Fibroblast of lung (primary cell): ENCODE measurements at regions not wholly inside any gene's neighbourhood (a gene's known extent, or its start where the extent isn't known, plus 50 kb on each side); places are given as distances from the start of the nearest gene placed in this dataset.

Experiments used
- DNase-seq, 2 donors: peaks; one replicate each; pipeline versions ENCODE4 v3.0.0 to v3.0.0-alpha.2; 2010; ENCODE audit warnings: low read depth in 2 of 2
- H2AFZ ChIP-seq: 2 replicates; pipeline ENCODE4 v1.5.1; 2012; ENCODE audit warnings: low read length, control low read depth, inconsistent platforms
- H3K27ac ChIP-seq: 2 replicates; pipeline ENCODE4 v1.5.1; 2011; ENCODE audit warnings: low read length, control low read depth; ENCODE audit not compliant: insufficient read depth
- H3K27me3 ChIP-seq: 2 replicates; pipeline ENCODE4 v1.5.1; 2011; ENCODE audit warnings: mild to moderate bottlenecking, low read length; ENCODE audit not compliant: control insufficient read depth, insufficient read depth
- H3K36me3 ChIP-seq: 2 replicates; pipeline ENCODE4 v1.5.1; 2011; ENCODE audit warnings: low read length; ENCODE audit not compliant: control insufficient read depth, insufficient read depth
- H3K4me1 ChIP-seq: 2 replicates; pipeline ENCODE4 v1.5.1; 2011; ENCODE audit warnings: low read length; ENCODE audit not compliant: control insufficient read depth, insufficient read depth; ENCODE audit errors: extremely low read depth
- H3K4me2 ChIP-seq: 2 replicates; pipeline ENCODE4 v1.5.1; 2011; ENCODE audit warnings: low read length, control low read depth; ENCODE audit not compliant: insufficient read depth; ENCODE audit errors: extremely low read depth
- H3K4me3 ChIP-seq, 4 experiments: fragments of 200-600 bp in 1 of 4; sonication (generic) in 1 of 4; replicated peaks in 1 of 4; 2 replicates each; pipeline ENCODE4 v1.5.1; 2011 to 2016; ENCODE audit warnings: low read length in 4 of 4, low read depth in 3 of 4, mild to moderate bottlenecking in 3 of 4, control low read depth in 2 of 4, inconsistent platforms in 1 of 4, mixed read lengths in 1 of 4; ENCODE audit not compliant: insufficient read depth in 1 of 4; ENCODE audit errors: control extremely low read depth in 1 of 4
- H3K79me2 ChIP-seq: 2 replicates; pipeline ENCODE4 v1.5.1; 2012; ENCODE audit warnings: mild to moderate bottlenecking, low read length, inconsistent platforms; ENCODE audit not compliant: control insufficient read depth, insufficient read depth
- H3K9ac ChIP-seq: 2 replicates; pipeline ENCODE4 v1.5.1; 2011; ENCODE audit warnings: mild to moderate bottlenecking, low read length, control low read depth; ENCODE audit not compliant: insufficient read depth
- H3K9me3 ChIP-seq: 2 replicates; pipeline ENCODE4 v1.5.1; 2012; ENCODE audit warnings: low read depth, low read length; ENCODE audit not compliant: control insufficient read depth, insufficient read depth
- H4K20me1 ChIP-seq: 2 replicates; pipeline ENCODE4 v1.5.1; 2011; ENCODE audit warnings: low read length; ENCODE audit not compliant: control insufficient read depth, insufficient read depth; ENCODE audit errors: extremely low read depth
- CTCF ChIP-seq, 2 donors: IDR thresholded peaks in 1 of 2; conservative IDR thresholded peaks in 1 of 2; 1 replicate in 1 of 2; 2 replicates in 1 of 2; pipeline ENCODE4 v1.5.1; 2011 to 2012; ENCODE audit warnings: low read length in 2 of 2, control low read depth in 1 of 2, inconsistent platforms in 1 of 2, low read depth in 1 of 2, mild to moderate bottlenecking in 1 of 2
- EZH2 ChIP-seq: IDR thresholded peaks from 2 replicates; pipeline ENCODE4 v1.5.1; 2012; ENCODE audit warnings: low read length, control low read depth, mild to moderate bottlenecking; ENCODE audit errors: missing control alignments

- no peak for TF ChIP-seq EZH2
- TF ChIP-seq CTCF (conservative IDR thresholded peaks at IDR 0.05 in 1 of 2, IDR thresholded peaks at IDR 0.05 in 1 of 2; ENCODE audit: low read depth in 1 of 2, low read length in 2 of 2), result no peak
- H4K20me1 ChIP-seq, result no peaks in the 10 kb centered on the region
- no peak for DNase-seq
- no peaks in the 10 kb centered on the region for H3K79me2 ChIP-seq
- H2AFZ ChIP-seq, result no peak overlapping the region
- H3K27ac ChIP-seq, result no peak overlapping the region
- H3K4me2 ChIP-seq, result no peak overlapping the region
- no peaks in the 10 kb centered on the region for H3K27me3 ChIP-seq
- no peaks in the 10 kb centered on the region for H3K9me3 ChIP-seq
- no peaks in the 10 kb centered on the region for H3K4me1 ChIP-seq
- no peaks in the 10 kb centered on the region for H3K36me3 ChIP-seq
- H3K9ac ChIP-seq, result no peak overlapping the region
- H3K4me3 ChIP-seq, result no peak overlapping the region
Observed at GRCh38 chr13:47239025-47239424, 342.2 kb upstream of the HTR2A start.

DNA sequence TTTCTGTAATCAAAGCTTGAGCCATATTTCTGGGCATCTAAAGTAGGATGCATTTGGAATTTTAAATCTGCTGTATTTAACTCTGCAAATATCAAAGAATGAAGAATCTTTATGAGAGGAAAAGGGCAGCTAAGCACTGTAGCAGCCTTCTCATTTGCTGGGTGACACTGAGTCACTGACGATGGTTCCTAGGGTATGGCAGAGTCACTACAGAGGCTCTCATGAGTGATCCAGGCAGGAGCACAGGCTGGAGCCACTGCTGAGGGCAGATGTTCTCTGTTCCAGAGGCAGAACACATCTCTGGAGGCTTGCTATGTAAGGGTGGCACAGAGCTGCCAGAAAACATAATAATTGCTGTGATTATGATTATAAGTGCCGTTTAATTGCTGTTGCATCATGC is 340.7 kb upstream of the HTR2A start:
- H3K9me3 ChIP-seq, result no peaks in the 10 kb centered on the region
- no peaks in the 10 kb centered on the region for H3K79me2 ChIP-seq
- no peaks in the 10 kb centered on the region for H4K20me1 ChIP-seq
- H3K4me2 ChIP-seq, result no peak overlapping the region
- H3K27ac ChIP-seq, result no peak overlapping the region
- H3K4me3 ChIP-seq, result no peak overlapping the region
- H3K36me3 ChIP-seq, result no peaks in the 10 kb centered on the region
- H3K9ac ChIP-seq, result no peak overlapping the region
- no peak for TF ChIP-seq CTCF (conservative IDR thresholded peaks at IDR 0.05 in 1 of 2, IDR thresholded peaks at IDR 0.05 in 1 of 2; ENCODE audit: low read depth in 1 of 2, low read length in 2 of 2)
- no peak for TF ChIP-seq EZH2
- H3K27me3 ChIP-seq, result no peaks in the 10 kb centered on the region
- H3K4me1 ChIP-seq, result no peaks in the 10 kb centered on the region
- no peak overlapping the region for H2AFZ ChIP-seq
- no peak for DNase-seq

DNA sequence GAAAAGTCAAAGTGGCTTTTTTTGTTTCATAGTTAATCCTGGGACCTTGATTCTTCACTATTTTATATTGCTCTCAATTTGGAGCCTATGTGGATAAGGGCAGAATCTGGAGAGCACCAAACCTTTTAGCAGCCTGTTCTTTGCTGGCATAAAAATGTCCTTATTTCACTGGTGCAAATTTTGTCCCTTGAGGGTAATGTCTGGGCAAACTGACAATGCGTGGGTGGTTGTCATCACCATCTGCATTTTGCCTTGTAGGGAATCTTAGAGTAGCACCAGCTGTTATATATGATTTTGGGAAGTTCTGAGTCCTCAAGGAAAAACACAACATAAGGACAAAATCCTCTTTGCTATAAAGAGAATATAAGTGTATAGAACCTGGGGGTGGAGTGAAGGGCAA is 336.9 kb upstream of the HTR2A start:
- Histone ChIP-seq H3K9me3 (no peaks in the 10 kb centered on the region), H3K36me3 (no peaks in the 10 kb centered on the region), H3K4me1 (no peaks in the 10 kb centered on the region), H2AFZ (no peak overlapping the region), H4K20me1 (no peaks in the 10 kb centered on the region), H3K27me3 (no peaks in the 10 kb centered on the region), H3K27ac (no peak overlapping the region), H3K4me2 (no peak overlapping the region), H3K4me3 (no peak overlapping the region), H3K9ac (no peak overlapping the region), H3K79me2 (no peaks in the 10 kb centered on the region)
- TF ChIP-seq CTCF (conservative IDR thresholded peaks at IDR 0.05 in 1 of 2, IDR thresholded peaks at IDR 0.05 in 1 of 2; ENCODE audit: low read depth in 1 of 2, low read length in 2 of 2), result no peak
- TF ChIP-seq EZH2, result no peak
- DNase-seq, result no peak
